Stimulated activated CD4-positive, alpha-beta T cell treated with anti-CD3 and anti-CD28 coated beads, TNF-alpha, amount 100 ng/mL, for 1 hour (primary cell): ENCODE measurements at regions not wholly inside any gene's neighbourhood (a gene's known extent, or its start where the extent isn't known, plus 50 kb on each side); places are given as distances from the start of the nearest gene placed in this dataset.

Experiments used
- DNase-seq, 3 donors: peaks; one replicate each; pipeline ENCODE4 v3.0.0-alpha.2; 2020; ENCODE audit warnings: low read depth in 3 of 3, low spot score in 1 of 3

DNA sequence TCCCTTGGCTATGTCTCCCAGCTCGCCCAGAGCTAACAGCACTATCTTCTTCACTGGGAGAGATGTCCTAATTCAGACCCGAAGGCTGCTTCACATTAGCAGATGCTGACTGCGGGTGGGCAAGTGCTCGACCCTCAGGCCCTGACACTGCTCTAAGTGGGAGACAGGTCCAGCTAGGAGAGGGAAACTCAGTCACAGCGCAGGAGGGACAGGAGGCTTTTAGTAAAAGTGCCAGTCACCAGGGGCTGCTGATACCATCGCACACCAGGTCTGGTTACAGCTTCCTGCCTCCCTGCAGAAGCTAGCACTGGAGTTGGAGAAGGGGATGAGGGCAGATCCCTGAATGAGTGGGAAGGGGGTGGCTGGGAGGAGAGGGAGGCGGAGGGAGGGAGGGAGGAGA, 365.8 kb upstream of the RGMA start:
- no peak for DNase-seq

DNA sequence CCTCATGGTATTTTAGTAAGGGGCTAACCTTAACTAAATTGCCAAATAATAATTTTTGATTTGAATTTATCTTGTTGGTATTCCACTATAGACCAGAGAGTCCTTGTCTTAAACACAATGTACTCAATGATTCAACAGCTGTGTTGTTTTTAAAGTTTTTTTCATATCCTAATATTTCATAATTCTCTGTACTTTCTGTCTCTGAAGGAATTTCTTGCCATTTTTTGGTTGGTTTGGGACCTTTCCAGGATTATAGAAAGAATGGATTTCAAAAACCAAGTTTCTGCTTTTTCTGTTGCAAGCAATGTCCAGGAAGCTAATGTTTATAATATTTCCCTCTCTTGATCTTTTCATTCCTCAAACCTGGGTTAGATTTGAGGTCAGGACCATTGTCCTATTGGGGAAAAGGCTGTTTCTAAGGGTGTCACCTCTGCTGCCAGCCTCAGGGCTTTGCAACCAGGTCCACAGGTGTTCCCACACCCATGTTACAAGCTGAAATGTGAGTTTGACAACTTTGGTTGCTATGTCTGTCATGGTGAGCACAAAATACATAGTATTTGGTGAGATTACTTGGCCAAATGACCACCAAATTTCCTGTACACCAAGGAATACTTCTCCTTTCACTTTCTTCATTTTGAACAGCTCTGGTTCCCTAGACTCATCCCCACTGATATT, 363.7 kb upstream of the RGMA start:
- no peak for DNase-seq

DNA sequence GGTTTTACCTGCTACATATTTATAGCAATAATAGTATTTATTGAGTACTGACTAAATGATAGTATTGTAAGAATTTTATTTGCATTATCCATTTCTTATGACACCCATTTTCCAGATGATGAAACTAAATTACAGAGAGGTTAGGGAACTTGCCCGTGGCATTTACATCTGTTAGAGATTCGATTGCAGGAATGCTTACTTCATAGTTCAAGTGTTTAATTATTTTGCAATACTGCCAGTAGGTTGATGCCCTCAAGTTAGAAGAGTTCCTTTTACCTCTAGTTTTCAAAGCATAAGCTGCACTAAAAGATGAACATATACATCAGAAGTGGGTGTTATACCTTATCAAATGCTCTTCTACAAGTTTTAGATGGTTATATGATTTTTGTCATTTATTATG, 362.8 kb upstream of the RGMA start:
- DNase-seq: no peak

DNA sequence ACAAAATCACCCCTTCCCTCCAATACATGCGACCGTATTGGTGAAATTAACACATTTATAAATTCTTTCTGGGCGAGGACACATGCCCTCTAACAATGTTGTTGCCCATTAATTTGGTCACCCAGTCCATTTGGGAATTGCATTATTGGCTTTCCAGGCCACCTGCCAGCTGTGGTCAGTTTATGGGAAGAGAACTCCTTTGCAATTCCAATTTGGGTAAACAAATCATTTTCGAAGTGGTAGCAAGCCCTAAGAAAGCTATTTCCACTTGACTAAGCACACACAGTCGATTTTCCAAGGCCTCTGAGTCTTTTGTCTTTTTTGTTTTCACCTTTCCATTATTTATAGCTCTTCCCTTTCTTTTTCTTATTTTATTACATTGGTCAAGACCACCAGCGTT, 362.3 kb upstream of the RGMA start:
- DNase-seq: no peak

DNA sequence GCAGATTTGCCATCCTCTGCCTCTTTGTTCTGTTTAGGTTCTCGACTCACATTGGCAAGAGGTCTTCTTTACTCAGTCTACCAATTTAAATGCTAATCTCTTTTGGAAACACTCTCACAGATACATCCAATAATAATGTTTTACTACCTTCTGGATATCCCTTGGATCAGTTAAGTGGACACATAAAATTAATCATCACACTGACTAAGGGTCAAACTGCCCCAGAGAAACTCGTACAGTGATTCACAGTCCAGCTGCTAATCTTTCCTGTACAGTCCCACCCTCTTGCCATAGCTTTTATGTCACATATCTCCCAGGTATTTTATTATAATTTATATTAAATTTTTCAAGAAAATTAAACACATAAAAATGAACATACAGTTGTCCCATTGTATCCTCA, 360.8 kb upstream of the RGMA start:
- DNase-seq: no peak

DNA sequence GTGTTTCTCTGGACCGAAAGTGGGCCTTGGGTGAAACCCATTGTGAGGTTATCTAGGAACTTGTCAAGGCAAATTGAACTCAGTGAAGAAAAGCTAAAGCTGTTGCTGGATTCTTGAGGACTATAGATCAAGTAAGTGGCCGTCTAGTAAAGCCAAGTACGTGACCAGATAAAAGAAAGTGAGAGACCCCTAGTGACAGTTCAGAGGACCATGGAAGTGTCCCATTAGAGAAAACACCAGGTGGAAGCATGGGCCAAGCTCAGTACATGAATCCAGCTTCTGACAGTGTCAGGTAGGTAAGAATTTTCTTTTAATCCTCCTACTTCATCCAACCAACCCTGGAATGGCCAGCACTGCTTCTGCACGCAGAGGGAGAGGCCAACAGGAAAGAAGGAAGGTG, 349.3 kb upstream of the RGMA start:
- DNase-seq: no peak

DNA sequence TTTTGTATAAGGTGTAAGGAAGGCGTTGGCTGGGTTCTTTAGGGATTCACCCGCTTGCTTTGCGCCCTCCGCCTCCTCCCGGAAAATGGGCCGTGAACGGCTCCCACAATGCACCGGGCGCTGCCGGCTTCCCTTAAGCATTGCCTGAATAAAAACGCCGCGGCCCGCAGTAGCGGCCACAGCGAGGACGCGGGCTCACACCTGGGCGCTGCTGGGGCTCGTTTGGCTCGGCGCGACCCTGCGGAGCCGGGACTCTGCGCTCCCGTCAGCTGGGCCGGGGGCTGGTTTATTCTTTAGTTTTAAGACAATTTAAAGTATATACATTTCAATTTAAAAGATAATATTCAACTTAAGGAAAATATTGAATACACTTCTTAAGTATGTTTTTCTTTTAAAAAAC, 343.5 kb upstream of the RGMA start:
- no peak for DNase-seq

DNA sequence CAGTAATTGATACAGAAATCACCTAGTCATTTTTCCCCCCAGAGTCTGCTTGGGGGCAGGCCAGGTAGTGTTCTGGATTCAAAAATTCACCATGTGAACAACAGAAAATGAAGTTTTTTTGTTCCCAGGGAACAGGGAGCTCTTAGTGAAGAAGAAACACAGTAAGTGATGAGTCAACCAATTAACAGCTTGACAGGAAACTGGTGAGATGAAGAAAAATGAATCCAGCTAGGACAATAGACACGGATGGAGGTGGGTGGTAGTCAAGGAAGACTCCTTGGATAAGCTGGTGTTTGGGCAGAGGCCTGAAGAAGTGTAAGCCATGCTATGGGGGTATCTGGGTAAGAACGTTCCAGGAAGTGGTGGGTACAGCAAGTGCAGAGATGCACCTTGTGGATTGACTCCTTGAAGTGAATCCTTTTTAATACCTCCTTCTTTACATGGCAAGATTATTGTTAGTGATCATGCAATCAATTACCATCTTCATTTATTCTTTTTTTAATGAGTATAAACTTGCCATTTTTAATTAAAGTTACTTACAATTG, 339.9 kb upstream of the RGMA start:
- no peak for DNase-seq

DNA sequence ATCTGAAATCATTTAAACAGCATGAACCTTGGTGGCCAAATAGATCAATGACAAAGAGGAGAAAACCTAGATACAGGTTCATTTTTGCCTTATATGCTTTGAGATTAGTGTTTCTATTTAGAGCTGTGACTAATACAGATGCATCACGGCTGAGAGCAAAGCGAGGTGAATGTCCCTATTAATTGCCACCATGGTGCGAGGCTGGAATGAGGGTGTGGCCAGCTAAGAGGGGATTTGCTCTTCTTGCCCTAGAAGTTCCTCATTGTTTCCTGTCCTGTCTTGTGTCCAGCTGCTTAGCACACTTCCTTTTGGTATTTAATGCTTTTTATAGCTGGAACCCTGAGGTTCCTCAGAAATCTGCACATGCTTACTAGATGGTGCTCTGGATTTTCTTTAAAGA, 339.1 kb upstream of the RGMA start:
- DNase-seq: no peak

DNA sequence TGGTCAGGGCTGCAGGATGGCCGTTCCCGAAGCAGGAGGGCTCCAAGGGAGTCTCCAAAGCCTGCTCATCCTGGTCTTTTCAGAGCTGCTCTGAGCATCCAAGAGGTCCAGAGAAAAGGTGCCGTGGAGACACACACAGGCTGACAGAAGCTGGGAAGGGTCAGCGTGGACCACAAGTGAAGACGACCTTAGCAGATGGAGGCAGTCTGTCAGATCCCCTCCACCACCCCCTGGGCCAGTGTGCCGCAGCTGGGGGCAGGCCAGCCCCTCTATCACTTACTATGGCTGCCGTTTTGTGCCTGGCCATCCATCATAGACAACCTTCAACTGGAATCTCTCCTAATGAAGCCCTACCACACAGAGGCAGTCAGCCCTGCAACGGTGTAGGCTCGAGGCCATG, 335.1 kb upstream of the RGMA start:
- no peak for DNase-seq

DNA sequence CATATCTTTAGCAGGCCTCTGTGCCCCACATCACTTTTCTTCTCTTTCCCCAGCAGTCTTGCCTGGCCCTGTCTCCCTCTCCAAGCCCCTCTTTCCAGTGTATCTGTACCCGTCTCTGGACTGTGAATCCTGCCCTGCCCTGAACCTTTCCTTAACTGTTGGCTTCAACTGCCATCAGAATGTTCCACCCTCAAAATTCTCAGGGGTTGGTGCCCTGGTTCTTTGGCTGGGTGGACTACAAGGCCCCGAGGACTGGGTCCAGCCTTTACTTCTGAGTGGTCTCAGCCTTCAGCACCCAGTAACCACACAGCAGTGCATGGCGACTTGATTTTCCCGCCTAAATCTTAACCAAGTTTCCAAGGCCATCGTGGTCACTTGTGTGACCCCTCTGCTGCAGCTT, 333.5 kb upstream of the RGMA start:
- DNase-seq: no peak

DNA sequence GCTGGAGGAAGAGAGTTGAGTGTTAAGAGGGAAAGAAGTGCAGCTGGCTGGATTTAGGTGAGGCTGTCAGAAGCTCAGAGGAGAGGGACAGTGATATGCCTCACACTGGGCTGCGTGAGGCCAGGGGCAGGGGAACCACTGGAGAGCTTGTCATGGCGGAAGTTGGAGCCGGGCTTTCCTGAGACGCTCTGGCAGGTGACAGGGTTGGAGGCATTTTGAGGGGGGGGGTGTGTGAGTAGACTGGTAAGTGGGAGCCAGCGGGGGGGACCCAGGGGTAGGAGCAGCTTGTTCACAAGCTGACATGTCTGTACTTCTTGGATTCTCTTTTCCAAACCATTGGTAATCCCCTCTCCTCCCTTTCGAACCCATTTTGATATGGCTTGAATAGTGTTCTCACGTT, 331.5 kb upstream of the RGMA start:
- no peak for DNase-seq

DNA sequence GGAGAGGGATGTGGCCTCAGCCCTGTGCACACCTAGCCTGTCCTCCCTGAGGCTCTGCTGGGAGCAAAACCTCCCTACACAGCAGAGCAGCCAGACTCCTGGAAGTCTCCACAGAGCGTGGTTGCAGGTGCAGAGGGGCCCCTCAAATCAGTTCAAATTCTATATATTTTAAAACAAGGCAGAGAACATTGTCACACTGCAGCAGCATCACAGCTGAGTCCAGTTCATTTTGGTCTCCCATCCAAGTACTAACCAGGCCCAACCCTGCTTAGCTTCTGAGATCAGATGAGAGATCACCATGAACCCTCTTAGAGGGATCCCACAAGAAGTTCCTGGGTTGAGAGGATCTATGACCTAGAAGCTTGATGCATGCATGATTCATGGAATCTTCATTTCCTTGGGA, 331.0 kb upstream of the RGMA start:
- no peak for DNase-seq

DNA sequence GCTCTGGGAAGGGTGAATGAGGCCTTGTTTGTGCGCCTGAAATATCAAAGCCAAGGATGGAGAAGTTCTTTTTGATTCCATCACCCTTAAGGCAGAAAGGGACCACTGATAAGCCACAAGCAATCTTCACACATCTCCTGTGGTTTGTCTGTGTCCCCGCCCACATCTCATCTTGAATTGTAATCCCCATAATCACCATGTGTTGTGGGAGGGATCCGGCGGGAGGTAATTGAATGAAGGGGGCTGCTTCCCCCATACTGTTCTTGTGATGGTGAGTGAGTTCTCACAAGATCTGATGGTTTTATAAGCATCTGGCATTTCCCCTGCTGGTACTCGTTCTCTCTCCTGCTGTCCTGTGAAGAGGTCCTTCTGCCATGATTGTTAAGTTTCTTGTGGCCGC, 329.6 kb upstream of the RGMA start:
- DNase-seq: no peak

DNA sequence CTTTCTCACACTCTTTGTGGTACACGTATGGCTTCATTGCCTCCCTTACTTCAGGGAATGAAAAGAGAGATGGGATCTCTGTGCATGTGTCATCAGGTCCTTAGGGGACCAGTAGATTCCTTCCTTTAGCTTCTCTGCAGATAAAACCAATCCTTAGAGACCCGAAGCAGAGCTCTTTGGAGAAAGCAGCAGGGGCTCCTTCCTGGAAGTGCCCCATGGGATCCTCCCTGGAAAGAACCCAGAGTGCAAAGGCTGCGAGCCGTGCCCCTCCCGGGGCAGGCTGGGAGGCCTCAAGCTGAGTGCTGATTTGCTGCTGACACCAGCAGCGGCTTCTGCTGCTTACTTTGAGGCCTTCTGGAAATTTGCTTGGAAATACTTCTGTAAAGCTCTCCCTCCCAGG, 328.6 kb upstream of the RGMA start:
- DNase-seq: no peak

DNA sequence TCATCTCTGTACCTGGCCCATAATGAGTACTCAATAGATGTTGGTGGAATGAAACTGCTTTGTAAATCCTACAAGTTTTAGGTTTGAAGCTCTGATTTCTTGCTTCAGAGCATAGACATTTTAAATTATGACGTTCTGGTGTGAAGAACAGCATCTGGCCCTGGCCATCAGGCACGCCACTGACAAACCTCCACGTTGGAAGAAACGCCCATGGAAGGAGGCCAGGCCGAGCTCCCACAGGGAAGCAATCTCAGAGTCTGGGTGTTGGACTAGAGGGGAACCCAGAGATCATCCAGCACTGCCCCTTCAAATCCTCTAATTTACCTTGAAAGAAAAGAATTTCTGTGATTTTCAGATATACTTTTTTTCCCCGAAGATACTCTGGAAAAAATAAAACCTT, 328.1 kb upstream of the RGMA start:
- no peak for DNase-seq

DNA sequence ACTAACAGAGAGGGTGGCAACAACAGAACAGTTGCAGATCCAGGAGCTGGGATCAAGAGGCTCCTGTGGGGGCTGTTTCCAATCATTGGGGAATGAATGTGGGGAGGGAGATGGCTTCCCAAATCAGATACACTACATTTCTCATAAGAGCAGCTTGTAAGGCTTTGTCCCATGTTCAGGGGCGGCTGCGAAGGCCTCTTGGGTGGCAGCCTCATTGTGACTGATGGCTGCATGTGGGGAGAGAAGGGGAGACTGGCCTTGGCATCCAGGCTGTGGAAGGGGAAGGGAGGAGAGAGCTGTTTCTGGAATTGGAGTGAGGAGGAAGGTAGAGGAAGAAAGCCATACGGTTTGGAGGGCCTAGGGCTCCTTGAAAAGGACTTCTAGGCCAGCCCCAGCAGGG, 326.6 kb upstream of the RGMA start:
- no peak for DNase-seq

DNA sequence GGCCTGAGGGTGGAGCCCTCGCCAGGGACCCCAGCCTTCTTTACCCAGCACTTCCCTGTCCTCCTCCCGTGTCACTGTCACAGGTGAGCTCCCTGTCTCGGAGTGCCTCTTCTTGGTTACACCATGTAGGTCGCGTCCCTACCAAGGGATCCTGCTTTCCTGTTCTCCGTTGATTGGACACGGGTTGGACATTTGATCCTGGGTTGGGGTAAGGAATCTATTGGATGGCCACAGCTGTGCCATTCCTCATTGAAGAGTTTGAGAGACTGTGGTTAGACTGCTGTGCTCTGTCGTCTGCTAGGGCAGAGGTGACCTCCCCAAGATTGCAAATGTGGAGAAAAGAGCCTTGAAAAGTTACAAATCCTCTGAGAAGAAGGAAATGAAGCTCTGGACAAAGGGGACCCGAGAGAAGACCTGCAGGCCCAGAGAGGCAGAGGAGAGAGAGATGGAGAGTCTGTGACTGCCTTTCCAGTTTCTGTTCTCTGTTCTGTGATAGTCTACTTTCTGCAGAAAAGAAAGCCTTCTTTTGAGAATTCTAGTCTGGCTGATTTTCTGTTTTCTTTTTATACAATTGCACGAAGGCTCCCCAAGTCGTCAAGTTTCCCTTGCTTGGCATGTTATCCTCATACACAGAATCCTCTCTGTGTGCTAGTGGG, 325.7 kb upstream of the RGMA start:
- no peak for DNase-seq

DNA sequence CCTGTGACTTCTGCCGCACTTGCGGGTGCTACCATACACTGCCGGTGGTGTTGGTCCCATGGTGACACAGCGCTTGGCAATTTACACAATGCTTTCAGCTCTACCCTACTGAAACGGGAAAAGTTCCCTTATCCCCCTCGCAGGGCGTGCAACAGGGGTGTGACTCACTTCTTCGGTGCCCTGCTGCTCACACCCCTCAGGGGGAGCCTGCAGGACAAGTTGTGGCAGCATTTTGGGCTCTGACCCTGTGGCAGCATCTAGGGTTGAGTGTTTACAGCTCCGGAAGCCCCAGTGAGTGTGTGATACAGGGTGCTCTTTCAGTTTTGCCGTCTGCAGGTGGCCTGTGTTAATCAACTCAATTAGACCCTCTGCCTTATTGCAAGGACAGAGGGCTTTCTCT, 324.7 kb upstream of the RGMA start:
- DNase-seq: no peak

DNA sequence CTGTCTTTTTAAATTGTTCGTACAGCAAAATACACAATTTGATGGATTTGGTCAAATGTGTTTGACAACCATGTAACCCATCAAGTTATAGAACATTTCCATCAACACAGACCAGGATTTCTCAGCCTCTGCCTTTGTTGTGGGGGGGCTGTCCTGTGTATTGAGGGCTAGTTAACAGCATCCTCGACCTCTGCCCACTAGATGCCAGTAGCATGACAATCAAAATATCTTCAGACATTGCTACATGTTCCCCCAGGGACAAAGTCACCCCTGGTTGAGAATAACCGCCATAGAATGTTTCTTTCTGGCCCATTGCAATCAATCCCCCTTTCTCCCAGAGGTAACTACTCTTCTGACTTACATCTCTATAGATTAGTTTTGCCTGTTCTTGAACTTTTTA, 310.1 kb upstream of the RGMA start:
- DNase-seq: no peak

DNA sequence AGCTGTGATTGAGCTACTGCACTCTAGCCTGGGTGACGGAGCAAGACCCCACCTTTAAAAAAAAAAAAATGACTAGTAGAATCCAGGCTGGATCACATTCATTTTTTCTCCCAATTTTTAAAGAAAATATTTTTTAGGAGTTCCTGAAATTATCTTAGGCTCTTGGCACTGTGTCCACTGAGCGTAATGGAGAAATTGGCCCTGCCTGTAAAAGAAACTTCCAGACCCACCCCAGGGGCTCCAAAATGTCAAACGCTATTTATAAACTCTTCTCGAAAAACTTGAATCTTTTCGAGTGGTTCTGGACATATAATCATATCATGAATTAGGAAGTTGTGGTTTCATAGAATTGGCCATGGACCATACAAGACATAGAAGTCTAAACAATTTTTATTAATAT, 300.2 kb upstream of the RGMA start:
- DNase-seq: no peak

DNA sequence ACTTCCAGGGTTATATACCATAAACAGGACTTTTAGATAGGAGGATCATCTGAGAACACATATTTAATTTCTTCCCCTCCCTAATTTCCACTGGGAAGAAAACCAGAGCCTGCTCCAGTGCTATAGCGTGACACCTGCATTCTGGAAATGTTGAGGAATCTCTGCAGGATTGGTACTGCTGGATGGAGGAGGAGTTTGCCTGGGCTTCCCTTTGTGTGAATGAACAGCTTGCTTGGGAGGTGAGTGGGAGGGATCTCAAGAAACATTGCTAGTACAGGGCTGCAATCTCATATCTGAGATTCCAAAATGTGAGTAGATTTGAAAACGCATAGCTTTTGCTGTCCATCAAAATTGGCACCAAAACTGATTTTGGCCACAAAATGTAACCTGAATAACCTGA, 295.9 kb upstream of the RGMA start:
- no peak for DNase-seq

DNA sequence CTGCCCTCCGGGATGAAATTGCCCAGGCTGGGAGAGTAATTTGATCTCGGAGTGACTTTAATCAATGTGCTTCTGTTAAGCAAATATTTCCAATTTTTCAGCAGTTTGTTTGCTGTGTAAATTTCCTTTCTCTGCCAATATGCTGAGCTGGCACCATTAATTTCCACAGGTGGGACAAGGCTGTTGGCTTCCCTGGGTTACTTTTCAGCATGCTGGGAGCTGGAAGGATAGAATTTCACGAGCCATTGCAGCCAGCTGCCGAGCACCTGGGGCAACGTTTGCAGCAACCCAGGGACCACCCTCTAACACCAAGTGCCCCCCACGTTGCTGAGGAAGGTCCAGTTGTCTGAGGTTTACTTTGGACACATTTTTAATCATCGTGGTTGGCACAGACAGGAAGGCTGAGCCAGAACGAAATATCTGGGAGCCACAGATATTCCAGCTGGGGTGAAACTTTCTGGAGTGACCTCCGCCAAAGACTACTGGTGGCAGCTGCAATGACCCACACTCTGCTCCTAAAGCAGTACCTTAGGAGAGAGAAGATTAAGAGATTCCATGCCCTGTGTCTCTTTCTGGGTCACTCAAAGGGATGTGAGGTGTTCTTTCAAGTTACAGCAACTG, 293.3 kb upstream of the RGMA start:
- DNase-seq: no peak
